ENCODE measurements at regions not wholly inside any gene's neighbourhood (a gene's known extent, or its start where the extent isn't known, plus 50 kb on each side); places are given as distances from the start of the nearest gene placed in this dataset.

DNA sequence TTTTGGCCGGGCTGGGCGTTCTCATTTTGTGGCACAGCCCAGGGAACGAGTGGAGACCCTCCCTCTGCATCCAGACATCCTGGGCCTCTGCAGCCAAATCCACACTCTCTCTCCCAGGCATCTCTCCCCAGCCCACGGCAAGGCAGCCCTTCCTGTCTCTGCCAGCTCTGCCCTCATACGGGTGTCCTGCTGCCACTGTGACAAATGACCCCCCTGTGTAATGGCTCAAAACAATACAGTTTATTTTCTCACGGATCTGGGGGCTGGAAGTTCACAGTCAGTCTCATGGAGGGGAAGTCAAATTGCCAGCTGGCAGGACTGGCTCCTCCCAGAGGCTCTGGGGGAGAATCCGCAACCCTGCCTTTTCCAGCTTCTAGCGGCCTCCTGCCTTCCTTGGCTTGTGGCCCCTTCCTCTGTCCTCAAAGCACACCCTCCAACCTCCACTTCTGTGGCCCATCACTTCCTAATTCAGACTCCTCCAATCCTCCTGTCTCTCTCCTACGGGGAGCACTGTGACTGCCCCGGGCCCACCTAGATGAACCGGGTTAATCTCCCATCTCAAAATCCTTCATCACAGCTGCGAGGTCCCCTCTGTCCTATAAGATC is 70.2 kb upstream of the COL5A1 start (continued):
- TF ChIP-seq, protein P1, sequence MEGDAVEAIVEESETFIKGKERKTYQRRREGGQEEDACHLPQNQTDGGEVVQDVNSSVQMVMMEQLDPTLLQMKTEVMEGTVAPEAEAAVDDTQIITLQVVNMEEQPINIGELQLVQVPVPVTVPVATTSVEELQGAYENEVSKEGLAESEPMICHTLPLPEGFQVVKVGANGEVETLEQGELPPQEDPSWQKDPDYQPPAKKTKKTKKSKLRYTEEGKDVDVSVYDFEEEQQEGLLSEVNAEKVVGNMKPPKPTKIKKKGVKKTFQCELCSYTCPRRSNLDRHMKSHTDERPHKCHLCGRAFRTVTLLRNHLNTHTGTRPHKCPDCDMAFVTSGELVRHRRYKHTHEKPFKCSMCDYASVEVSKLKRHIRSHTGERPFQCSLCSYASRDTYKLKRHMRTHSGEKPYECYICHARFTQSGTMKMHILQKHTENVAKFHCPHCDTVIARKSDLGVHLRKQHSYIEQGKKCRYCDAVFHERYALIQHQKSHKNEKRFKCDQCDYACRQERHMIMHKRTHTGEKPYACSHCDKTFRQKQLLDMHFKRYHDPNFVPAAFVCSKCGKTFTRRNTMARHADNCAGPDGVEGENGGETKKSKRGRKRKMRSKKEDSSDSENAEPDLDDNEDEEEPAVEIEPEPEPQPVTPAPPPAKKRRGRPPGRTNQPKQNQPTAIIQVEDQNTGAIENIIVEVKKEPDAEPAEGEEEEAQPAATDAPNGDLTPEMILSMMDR (IDR thresholded peaks at IDR 0.05; ENCODE audit: control extremely low read depth in 1 of 3, insufficient read depth in 1 of 3, low read depth in 1 of 3, low read length in 3 of 3) = no peak
- TF ChIP-seq ZNF274 (IDR thresholded peaks at IDR 0.05; ENCODE audit: borderline replicate concordance, extremely low read depth, low read length) (no peak), SUZ12 (IDR thresholded peaks at IDR 0.05; ENCODE audit: low read length) (no peak)
